Neural progenitor cell (in vitro differentiated cells): ENCODE measurements at regions not wholly inside any gene's neighbourhood (a gene's known extent, or its start where the extent isn't known, plus 50 kb on each side); places are given as distances from the start of the nearest gene placed in this dataset.

Source experiments
- DNase-seq: peaks from one replicate; pipeline ENCODE4 v3.0.0-alpha.2; 2016; ENCODE audit warnings: low spot score
- H2AFZ ChIP-seq: fragments of 200-600 bp; sonication (generic); replicated peaks from 2 replicates; pipeline ENCODE4 v1.6.1; 2016; ENCODE audit warnings: antibody characterized with exemption
- H3F3A ChIP-seq: fragments of 200-600 bp; sonication (generic); 2 replicates; pipeline ENCODE4 v1.6.1; 2016; ENCODE audit warnings: antibody characterized with exemption, low read depth
- H3K27ac ChIP-seq: fragments of 200-600 bp; sonication (generic); 2 replicates; pipeline ENCODE4 v1.5.1; 2016; ENCODE audit warnings: mild to moderate bottlenecking
- H3K27me3 ChIP-seq: fragments of 200-600 bp; sonication (generic); 2 replicates; pipeline ENCODE4 v1.6.1; 2016; ENCODE audit warnings: mild to moderate bottlenecking, moderate library complexity
- H3K36me3 ChIP-seq: fragments of 200-600 bp; sonication (generic); 2 replicates; pipeline ENCODE4 v1.5.1; 2016
- H3K4me1 ChIP-seq: fragments of 200-600 bp; sonication (generic); 2 replicates; pipeline ENCODE4 v1.6.1; 2016; ENCODE audit warnings: mixed run types
- H3K4me2 ChIP-seq: fragments of 200-600 bp; sonication (generic); 2 replicates; pipeline ENCODE4 v1.6.1; 2016
- H3K4me3 ChIP-seq: fragments of 200-600 bp; sonication (generic); 2 replicates; pipeline ENCODE4 v1.5.1; 2016
- H3K79me2 ChIP-seq: fragments of 200-600 bp; sonication (generic); 2 replicates; pipeline ENCODE4 v1.6.1; 2016; ENCODE audit warnings: low read depth
- H3K9ac ChIP-seq: fragments of 200-600 bp; sonication (generic); 2 replicates; pipeline ENCODE4 v1.6.1; 2016
- H3K9me3 ChIP-seq: fragments of 200-600 bp; sonication (generic); 2 replicates; pipeline ENCODE4 v1.5.1; 2016; ENCODE audit warnings: low read depth
- H4K20me1 ChIP-seq: fragments of 200-600 bp; sonication (generic); 2 replicates; pipeline ENCODE4 v1.6.1; 2016; ENCODE audit warnings: low read depth
- H3K27ac Mint-ChIP-seq: 3 replicates; pipeline ENCODE4 v1.8.0; 2021; ENCODE audit warnings: mixed read lengths
- H3K27me3 Mint-ChIP-seq: 2 replicates; pipeline ENCODE4 v1.8.0; 2022; ENCODE audit warnings: low read depth, mild to moderate bottlenecking, inconsistent platforms, moderate library complexity, mixed read lengths; ENCODE audit not compliant: insufficient read depth
- H3K36me3 Mint-ChIP-seq: 3 replicates; pipeline ENCODE4 v1.8.0; 2021; ENCODE audit warnings: mixed read lengths
- H3K4me1 Mint-ChIP-seq: 3 replicates; pipeline ENCODE4 v1.8.0; 2021; ENCODE audit warnings: mixed read lengths
- H3K4me3 Mint-ChIP-seq: 3 replicates; pipeline ENCODE4 v1.8.0; 2021; ENCODE audit warnings: mild to moderate bottlenecking, moderate library complexity, mixed read lengths
- H3K9me3 Mint-ChIP-seq: 3 replicates; pipeline ENCODE4 v1.8.0; 2020; ENCODE audit warnings: mixed read lengths
- EZH2 ChIP-seq: fragments of 200-600 bp; sonication (generic); IDR thresholded peaks from 2 replicates; pipeline ENCODE4 v1.6.1; 2017; ENCODE audit warnings: antibody characterized with exemption, mild to moderate bottlenecking, moderate library complexity
- EZH2phosphoT487 ChIP-seq: fragments of 200-600 bp; sonication (generic); IDR thresholded peaks from 2 replicates; pipeline ENCODE4 v1.6.1; 2017; ENCODE audit warnings: antibody characterized with exemption
- TF ChIP-seq, protein P1 (sequence below): fragments of 200-600 bp; sonication (generic); IDR thresholded peaks from 2 replicates; pipeline ENCODE4 v1.5.1; 2017; ENCODE audit warnings: antibody characterized with exemption, mild to moderate bottlenecking

DNA sequence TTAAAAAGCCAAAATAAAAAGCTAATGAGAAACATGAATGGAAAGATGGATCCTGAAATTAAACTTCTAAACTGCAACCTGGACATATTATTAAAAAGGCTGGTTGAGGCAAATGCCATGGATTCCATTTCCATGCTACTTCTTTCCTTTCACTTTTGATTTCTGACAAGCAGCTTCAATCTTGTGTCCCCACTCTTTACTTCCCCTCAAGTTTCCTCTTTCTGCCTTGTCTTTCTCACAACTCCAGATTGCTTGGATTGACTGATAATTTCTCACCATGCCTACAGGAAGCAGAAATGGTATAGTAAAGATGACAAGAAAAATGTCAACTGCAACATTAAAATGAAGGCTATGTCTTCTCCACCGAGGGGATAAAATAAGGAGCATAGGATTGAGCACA, 1136.7 kb downstream of the TUSC7 start:
- Mint-ChIP-seq H3K27ac (no peak overlapping the region), H3K4me1 (peaks cover 5% of the 10 kb centered on the region), H3K4me3 (no peak overlapping the region), H3K36me3 (no peaks in the 10 kb centered on the region), H3K27me3 (no peaks in the 10 kb centered on the region), H3K9me3 (no peaks in the 10 kb centered on the region)
- no peak for DNase-seq
- no peaks in the 10 kb centered on the region for H3K36me3 ChIP-seq
- no peaks in the 10 kb centered on the region for H3K4me1 ChIP-seq
- no peak overlapping the region for H2AFZ ChIP-seq
- no peaks in the 10 kb centered on the region for H3K27me3 ChIP-seq
- no peaks in the 10 kb centered on the region for H3K79me2 ChIP-seq
- no peak overlapping the region for H3K4me2 ChIP-seq
- H3K9me3 ChIP-seq = no peaks in the 10 kb centered on the region
- H4K20me1 ChIP-seq = no peaks in the 10 kb centered on the region
- H3F3A ChIP-seq = no peaks in the 10 kb centered on the region
- TF ChIP-seq EZH2phosphoT487 (no peak), EZH2 (no peak)
- TF ChIP-seq, protein P1, sequence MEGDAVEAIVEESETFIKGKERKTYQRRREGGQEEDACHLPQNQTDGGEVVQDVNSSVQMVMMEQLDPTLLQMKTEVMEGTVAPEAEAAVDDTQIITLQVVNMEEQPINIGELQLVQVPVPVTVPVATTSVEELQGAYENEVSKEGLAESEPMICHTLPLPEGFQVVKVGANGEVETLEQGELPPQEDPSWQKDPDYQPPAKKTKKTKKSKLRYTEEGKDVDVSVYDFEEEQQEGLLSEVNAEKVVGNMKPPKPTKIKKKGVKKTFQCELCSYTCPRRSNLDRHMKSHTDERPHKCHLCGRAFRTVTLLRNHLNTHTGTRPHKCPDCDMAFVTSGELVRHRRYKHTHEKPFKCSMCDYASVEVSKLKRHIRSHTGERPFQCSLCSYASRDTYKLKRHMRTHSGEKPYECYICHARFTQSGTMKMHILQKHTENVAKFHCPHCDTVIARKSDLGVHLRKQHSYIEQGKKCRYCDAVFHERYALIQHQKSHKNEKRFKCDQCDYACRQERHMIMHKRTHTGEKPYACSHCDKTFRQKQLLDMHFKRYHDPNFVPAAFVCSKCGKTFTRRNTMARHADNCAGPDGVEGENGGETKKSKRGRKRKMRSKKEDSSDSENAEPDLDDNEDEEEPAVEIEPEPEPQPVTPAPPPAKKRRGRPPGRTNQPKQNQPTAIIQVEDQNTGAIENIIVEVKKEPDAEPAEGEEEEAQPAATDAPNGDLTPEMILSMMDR = no peak
- no peak overlapping the region for H3K4me3 ChIP-seq
- no peak overlapping the region for H3K9ac ChIP-seq
- no peak overlapping the region for H3K27ac ChIP-seq

DNA sequence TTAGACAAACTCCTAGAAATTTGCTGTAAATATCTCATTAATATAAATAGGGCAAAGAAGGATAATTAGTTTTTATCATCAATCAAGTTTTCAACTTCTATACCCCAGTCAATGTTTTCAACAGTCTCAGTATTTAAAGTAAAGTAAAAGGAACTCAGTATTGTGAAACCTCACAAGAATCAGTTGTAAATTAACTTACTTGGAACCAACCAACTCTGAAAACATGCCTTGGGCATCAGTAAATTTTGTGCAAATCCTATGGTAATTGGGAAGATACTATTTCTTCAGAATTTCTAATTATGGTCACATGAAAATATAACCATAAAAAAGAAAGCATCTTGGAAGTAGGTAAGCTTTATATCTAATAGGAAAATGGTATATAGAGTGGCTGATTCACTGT, 1139.0 kb downstream of the TUSC7 start:
- Mint-ChIP-seq H3K36me3 (no peaks in the 10 kb centered on the region), H3K27me3 (no peaks in the 10 kb centered on the region), H3K4me3 (no peak overlapping the region), H3K4me1 (peaks cover 2% of the 10 kb centered on the region), H3K27ac (no peak overlapping the region), H3K9me3 (no peaks in the 10 kb centered on the region)
- Histone ChIP-seq H3K4me2 (no peak overlapping the region), H3K9me3 (no peaks in the 10 kb centered on the region), H2AFZ (no peak overlapping the region), H3K9ac (no peak overlapping the region), H4K20me1 (no peaks in the 10 kb centered on the region), H3K4me3 (no peak overlapping the region), H3K27ac (no peak overlapping the region), H3F3A (no peaks in the 10 kb centered on the region), H3K79me2 (no peaks in the 10 kb centered on the region), H3K36me3 (no peaks in the 10 kb centered on the region), H3K27me3 (no peaks in the 10 kb centered on the region), H3K4me1 (no peaks in the 10 kb centered on the region)
- no peak for DNase-seq
- TF ChIP-seq EZH2 (no peak), EZH2phosphoT487 (no peak)
- TF ChIP-seq, protein P1 = no peak

DNA sequence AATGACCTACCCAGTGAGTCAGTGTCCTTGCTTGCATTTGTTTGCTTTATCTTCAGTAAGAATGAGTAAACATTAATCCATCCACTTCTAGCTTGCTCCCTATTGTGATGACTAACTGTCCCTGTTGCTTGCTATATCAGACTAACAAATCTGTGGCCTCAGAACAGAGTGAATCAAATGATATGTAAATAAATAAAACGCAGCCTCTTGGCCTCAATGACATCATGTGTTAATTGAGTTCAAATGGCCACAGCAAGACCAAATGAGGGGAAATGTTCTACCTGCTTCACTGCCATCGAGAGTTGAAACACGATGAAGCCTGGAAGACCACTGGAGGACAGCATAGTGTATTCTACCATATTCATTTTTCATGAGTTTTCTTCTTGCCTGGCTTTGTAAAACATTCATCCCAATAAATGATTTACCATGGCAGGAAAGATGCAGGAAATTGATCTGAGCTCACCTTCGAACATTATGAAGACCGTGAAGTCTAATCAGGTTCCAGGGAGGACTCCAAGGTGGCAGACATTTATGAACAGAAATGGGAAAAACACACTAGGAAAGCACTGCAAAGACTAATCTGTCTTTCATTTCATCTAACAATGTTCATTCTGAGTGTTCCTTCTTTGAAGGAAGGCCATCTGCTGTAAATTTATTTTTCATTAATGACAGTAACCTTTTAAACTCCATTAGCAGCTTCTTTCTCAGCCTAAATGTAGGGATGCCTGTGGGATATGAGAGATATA, 1144.5 kb downstream of the TUSC7 start:
- H3K9ac ChIP-seq = no peak overlapping the region
- H2AFZ ChIP-seq = no peak overlapping the region
- no peak overlapping the region for H3K4me2 ChIP-seq
- H3K36me3 ChIP-seq = no peaks in the 10 kb centered on the region
- no peak overlapping the region for H3K4me3 ChIP-seq
- H3K79me2 ChIP-seq = no peaks in the 10 kb centered on the region
- no peaks in the 10 kb centered on the region for H3F3A ChIP-seq
- TF ChIP-seq, protein P1 = no peak
- TF ChIP-seq EZH2phosphoT487 (no peak), EZH2 (no peak)
- DNase-seq = no peak
- no peaks in the 10 kb centered on the region for H3K27me3 ChIP-seq
- no peaks in the 10 kb centered on the region for H3K4me1 ChIP-seq
- H3K9me3 ChIP-seq = no peaks in the 10 kb centered on the region
- no peak overlapping the region for H3K27ac ChIP-seq
- H3K36me3 Mint-ChIP-seq = no peaks in the 10 kb centered on the region
- no peak overlapping the region for H3K4me3 Mint-ChIP-seq
- H3K27ac Mint-ChIP-seq = no peak overlapping the region
- no peaks in the 10 kb centered on the region for H4K20me1 ChIP-seq
- H3K9me3 Mint-ChIP-seq = no peaks in the 10 kb centered on the region
- H3K4me1 Mint-ChIP-seq = no peaks in the 10 kb centered on the region
- H3K27me3 Mint-ChIP-seq = no peaks in the 10 kb centered on the region
